ENCODE measurements at regions not wholly inside any gene's neighbourhood (a gene's known extent, or its start where the extent isn't known, plus 50 kb on each side); places are given as distances from the start of the nearest gene placed in this dataset.

DNA sequence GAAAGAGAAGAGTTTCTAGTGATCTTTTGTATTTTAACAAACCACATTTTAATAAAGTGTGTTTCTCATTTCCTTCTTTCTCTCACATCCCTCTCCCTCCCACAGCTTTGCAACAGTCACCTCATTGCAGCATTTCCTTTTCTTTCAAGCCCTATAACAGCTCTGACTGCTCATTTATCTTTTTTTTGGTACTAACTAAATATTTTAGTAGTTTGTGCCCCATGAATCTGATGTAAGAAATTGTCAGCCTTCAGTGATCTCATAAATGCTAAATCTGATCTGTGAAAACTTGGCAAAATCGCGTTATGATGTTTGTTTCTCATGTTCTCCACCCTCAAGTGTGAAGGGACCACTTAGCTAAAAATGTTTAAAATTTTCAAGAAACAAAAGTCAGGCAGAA is 258.5 kb upstream of the SLIT2 start:
- no peak for TF ChIP-seq POLR2A (IDR thresholded peaks at IDR 0.05; ENCODE audit: low read length)
- no peak for TF ChIP-seq GATA1 (IDR thresholded peaks at IDR 0.05; ENCODE audit: low read depth, low read length)

All from erythroblast (primary cell).